AG04449 (cell line): ENCODE measurements at regions not wholly inside any gene's neighbourhood (a gene's known extent, or its start where the extent isn't known, plus 50 kb on each side); places are given as distances from the start of the nearest gene placed in this dataset.

Source experiments
- CTCF ChIA-PET: fragments of 350-600 bp; formaldehyde crosslinking; extraction: SDS; loops from one replicate; lab custom pipeline; 2021; ENCODE audit warnings: antibody characterized with exemption; lab: Yijun Ruan, JAX
- POLR2A ChIA-PET: fragments of 400-600, 350-600 bp; formaldehyde crosslinking; extraction: SDS; loops from one replicate; lab custom pipeline; 2020; ENCODE audit warnings: antibody characterized with exemption, inconsistent platforms; lab: Yijun Ruan, JAX
- DNase-seq: peaks from one replicate; pipeline ENCODE4 v3.0.0-alpha.2; 2010; ENCODE audit warnings: low read depth, low spot score
- H3K4me3 ChIP-seq: 2 replicates; pipeline ENCODE4 v1.5.1; 2011; ENCODE audit warnings: low read depth, mild to moderate bottlenecking, control low read depth, low read length
- TF ChIP-seq, protein P1 (sequence below): IDR thresholded peaks from one replicate; pipeline ENCODE4 v1.5.1; 2011; ENCODE audit warnings: mild to moderate bottlenecking, moderate library complexity, low read length, control low read depth, inconsistent platforms; ENCODE audit not compliant: insufficient read depth; ENCODE audit errors: missing control alignments

DNA sequence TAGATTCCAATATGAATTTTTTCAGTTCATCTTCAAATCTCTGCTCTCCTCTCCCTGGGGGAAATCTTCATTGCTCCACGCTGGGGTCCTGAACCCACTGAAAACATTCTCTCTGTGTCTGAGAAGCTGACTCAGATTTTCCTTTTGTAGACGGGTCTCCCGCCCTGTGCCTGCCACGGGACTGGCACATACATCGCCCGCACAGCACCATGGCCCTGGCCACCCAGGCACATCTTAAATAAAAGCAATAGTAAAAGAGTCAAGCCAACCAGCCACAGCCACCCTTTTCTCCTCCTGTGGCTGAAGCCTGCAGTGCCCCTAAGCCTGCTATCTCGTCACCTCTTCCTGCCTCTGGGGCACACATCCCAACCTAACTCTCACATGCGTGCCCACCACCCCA, 301.2 kb downstream of the ZNF536 start:
- CTCF ChIA-PET: interaction anchor here (1.5 kb wide), 1 partner anchor 10 kb away, joined by 6 read pairs; no protein-coding TSS in a partner anchor

GRCh38 chr19:30672926-30673325, 300.7 kb downstream of the ZNF536 start:
- ChIA-PET POLR2A (no interaction called here), CTCF (interaction anchor here (1.5 to 4.8 kb wide), 2 partner anchors 10 to 11 kb away, joined by 6 to 46 read pairs; no protein-coding TSS in a partner anchor)
- no peak overlapping the region for H3K4me3 ChIP-seq
- TF ChIP-seq, protein P1, sequence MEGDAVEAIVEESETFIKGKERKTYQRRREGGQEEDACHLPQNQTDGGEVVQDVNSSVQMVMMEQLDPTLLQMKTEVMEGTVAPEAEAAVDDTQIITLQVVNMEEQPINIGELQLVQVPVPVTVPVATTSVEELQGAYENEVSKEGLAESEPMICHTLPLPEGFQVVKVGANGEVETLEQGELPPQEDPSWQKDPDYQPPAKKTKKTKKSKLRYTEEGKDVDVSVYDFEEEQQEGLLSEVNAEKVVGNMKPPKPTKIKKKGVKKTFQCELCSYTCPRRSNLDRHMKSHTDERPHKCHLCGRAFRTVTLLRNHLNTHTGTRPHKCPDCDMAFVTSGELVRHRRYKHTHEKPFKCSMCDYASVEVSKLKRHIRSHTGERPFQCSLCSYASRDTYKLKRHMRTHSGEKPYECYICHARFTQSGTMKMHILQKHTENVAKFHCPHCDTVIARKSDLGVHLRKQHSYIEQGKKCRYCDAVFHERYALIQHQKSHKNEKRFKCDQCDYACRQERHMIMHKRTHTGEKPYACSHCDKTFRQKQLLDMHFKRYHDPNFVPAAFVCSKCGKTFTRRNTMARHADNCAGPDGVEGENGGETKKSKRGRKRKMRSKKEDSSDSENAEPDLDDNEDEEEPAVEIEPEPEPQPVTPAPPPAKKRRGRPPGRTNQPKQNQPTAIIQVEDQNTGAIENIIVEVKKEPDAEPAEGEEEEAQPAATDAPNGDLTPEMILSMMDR: no peak
- DNase-seq: no peak

More for the DNA sequence above, 301.2 kb downstream of the ZNF536 start:
- no peak overlapping the region for H3K4me3 ChIP-seq
- TF ChIP-seq, protein P1: no peak
- DNase-seq: no peak
- POLR2A ChIA-PET: no interaction called here

DNA sequence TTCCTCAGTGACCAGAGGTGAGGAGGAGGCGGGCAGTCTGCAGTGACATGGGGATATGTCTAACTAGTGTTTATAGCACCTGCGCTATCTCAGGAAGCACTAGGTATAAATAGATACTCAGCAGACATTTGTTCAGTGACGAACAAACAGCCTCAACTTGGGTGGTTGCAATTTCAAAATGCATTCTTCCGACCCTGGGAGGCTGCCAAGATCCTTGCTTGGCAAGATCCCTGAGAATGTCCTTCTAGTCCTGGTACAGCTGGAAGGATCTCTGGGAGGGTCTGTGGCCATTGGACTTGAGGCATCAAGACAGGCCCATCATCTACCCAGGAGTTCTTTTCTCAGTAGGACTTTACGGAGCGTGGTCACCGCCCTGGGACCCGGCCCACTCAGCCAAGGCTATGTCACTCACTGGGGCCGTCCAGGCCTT, 299.5 kb downstream of the ZNF536 start:
- no peak overlapping the region for H3K4me3 ChIP-seq
- no peak for DNase-seq
- CTCF ChIA-PET: interaction anchor here (4.8 kb wide), 1 partner anchor 13 kb away, joined by 46 read pairs; no protein-coding TSS in a partner anchor

GRCh38 chr19:30671367-30671619, 299.1 kb downstream of the ZNF536 start:
- no peak overlapping the region for H3K4me3 ChIP-seq
- TF ChIP-seq, protein P1: no peak
- no peak for DNase-seq
- ChIA-PET POLR2A (no interaction called here), CTCF (interaction anchor here (4.8 kb wide), 1 partner anchor 13 kb away, joined by 46 read pairs; no protein-coding TSS in a partner anchor)

More for the DNA sequence above, 299.5 kb downstream of the ZNF536 start:
- POLR2A ChIA-PET: no interaction called here
- TF ChIP-seq, protein P1: no peak

- H3K4me3 ChIP-seq: no peak overlapping the region
- TF ChIP-seq, protein P1: no peak
- CTCF ChIA-PET: interaction anchor here (1.2 to 5.8 kb wide), 8 partner anchors 8 to 1896 kb away, joined by 4 to 75 read pairs (median 8); no protein-coding TSS in a partner anchor
- no peak for DNase-seq
- POLR2A ChIA-PET: no interaction called here
Observed at GRCh38 chr19:30670562-30671366, 298.6 kb downstream of the ZNF536 start.

DNA sequence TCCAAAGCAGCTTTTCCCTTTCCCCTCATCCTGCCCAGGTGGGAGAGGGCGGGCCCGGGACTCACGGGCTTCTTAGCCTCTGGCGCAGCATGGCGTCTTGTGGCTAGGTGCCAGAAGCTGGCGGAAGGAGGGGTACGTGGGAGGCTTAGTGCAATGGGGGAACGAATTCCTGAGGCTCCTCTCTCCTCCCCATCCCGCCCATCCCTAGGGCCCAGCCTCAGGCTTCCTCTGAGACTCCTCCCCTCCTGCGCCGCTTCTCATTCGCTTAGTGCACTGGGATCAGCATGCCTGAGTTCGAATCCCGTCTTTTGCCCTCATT, 297.8 kb downstream of the ZNF536 start:
- TF ChIP-seq, protein P1: no peak
- ChIA-PET CTCF (interaction anchor here (0.6 to 5.8 kb wide), 16 partner anchors 8 to 1930 kb away, joined by 3 to 75 read pairs (median 6); no protein-coding TSS in a partner anchor), POLR2A (no interaction called here)
- no peak for DNase-seq
- H3K4me3 ChIP-seq: no peak overlapping the region
